HUDEP-2 (cell line): ENCODE measurements at regions not wholly inside any gene's neighbourhood (a gene's known extent, or its start where the extent isn't known, plus 50 kb on each side); places are given as distances from the start of the nearest gene placed in this dataset.
A peak's percentile ranks its signal among the peaks of the same experiment; 100 is the strongest.

Source experiments
- DNase-seq, 76 experiments: peaks; one replicate each; lab custom pipeline; 2025; ENCODE audit not compliant: unreplicated experiment in 76 of 76; lab: John Stamatoyannopoulos, UW

GRCh38 chr14:42113358-42114069 is 506.8 kb downstream of the LRFN5 start:
- DNase-seq: no peak

GRCh38 chr14:42112108-42112507 is 505.4 kb downstream of the LRFN5 start:
- DNase-seq: no peak

- DNase-seq: no peak
These were observed 504.7 kb downstream of the LRFN5 start for GRCh38 chr14:42111355-42111754.

- DNase-seq: peak in 1 of 76 experiments; percentile 1
These were observed 503.5 kb downstream of the LRFN5 start for GRCh38 chr14:42110167-42110566.

GRCh38 chr14:42095155-42095554 is 488.5 kb downstream of the LRFN5 start:
- no peak for DNase-seq

GRCh38 chr14:42090122-42090521 is 483.4 kb downstream of the LRFN5 start:
- no peak for DNase-seq

- DNase-seq: no peak
These were observed 473.2 kb downstream of the LRFN5 start for GRCh38 chr14:42079911-42080310.

GRCh38 chr14:42078345-42078744 is 471.7 kb downstream of the LRFN5 start:
- DNase-seq: no peak

GRCh38 chr14:42070031-42070430 is 463.4 kb downstream of the LRFN5 start:
- no peak for DNase-seq

- no peak for DNase-seq
These were observed 450.4 kb downstream of the LRFN5 start for GRCh38 chr14:42057111-42057510.

GRCh38 chr14:42047421-42048055 is 440.9 kb downstream of the LRFN5 start:
- no peak for DNase-seq

- DNase-seq: no peak
These were observed 438.7 kb downstream of the LRFN5 start for GRCh38 chr14:42045383-42045782.

- no peak for DNase-seq
These were observed 421.9 kb downstream of the LRFN5 start for GRCh38 chr14:42028607-42029006.

- DNase-seq: no peak
These were observed 420.6 kb downstream of the LRFN5 start for GRCh38 chr14:42027271-42027670.

GRCh38 chr14:42023452-42023851 is 416.8 kb downstream of the LRFN5 start:
- no peak for DNase-seq

- no peak for DNase-seq
These were observed 407.6 kb downstream of the LRFN5 start for GRCh38 chr14:42014301-42014700.

GRCh38 chr14:42013559-42013958 is 406.9 kb downstream of the LRFN5 start:
- DNase-seq: no peak

- no peak for DNase-seq
These were observed 406.5 kb downstream of the LRFN5 start for GRCh38 chr14:42013153-42013552.

- no peak for DNase-seq
These were observed 404.5 kb downstream of the LRFN5 start for GRCh38 chr14:42011221-42011620.

GRCh38 chr14:42004321-42004720 is 397.6 kb downstream of the LRFN5 start:
- no peak for DNase-seq

GRCh38 chr14:42002141-42002540 is 395.5 kb downstream of the LRFN5 start:
- DNase-seq: no peak

- DNase-seq: no peak
These were observed 394.8 kb downstream of the LRFN5 start for GRCh38 chr14:42001431-42001830.
